ENCODE measurements at regions not wholly inside any gene's neighbourhood (a gene's known extent, or its start where the extent isn't known, plus 50 kb on each side); places are given as distances from the start of the nearest gene placed in this dataset.
"Not testable (repeated sequence)": the region's sequence is repeated elsewhere in the genome, so short reads cannot be mapped to it uniquely, and the experiment has no call there.

GRCh38 chr7:23893942-23894891 is 184.2 kb downstream of the STK31 start:
- WGBS, 2 donors: 55 to 65% methylated on average over 13 of the region's 13 CpGs
- intact Hi-C loops (cut with DNase I; ENCODE audit: low total_unique reads): no loop called here
- no peak overlapping the region for H3K4me3 ChIP-seq (ENCODE audit: low read depth, poor library complexity, severe bottlenecking)
- TF ChIP-seq CTCF (IDR thresholded peaks at IDR 0.05) (no peak), POLR2A (IDR thresholded peaks at IDR 0.05) (no peak)
- no peak for DNase-seq (ENCODE audit: low spot score in 2 of 2)

GRCh38 chr7:23894892-23895569 is 185.0 kb downstream of the STK31 start:
- 89% methylated on average over 4 of the region's 4 CpGs for WGBS, 2 donors
- H3K4me3 ChIP-seq (ENCODE audit: low read depth, poor library complexity, severe bottlenecking): no peak overlapping the region
- TF ChIP-seq POLR2A (IDR thresholded peaks at IDR 0.05) (no peak), CTCF (IDR thresholded peaks at IDR 0.05) (no peak)
- DNase-seq (ENCODE audit: low spot score in 2 of 2): no peak
- intact Hi-C loops (cut with DNase I; ENCODE audit: low total_unique reads): no loop called here

GRCh38 chr7:23895666-23896096 is 185.7 kb downstream of the STK31 start:
- WGBS, 2 donors: 37 to 45% methylated on average over 6 of the region's 6 CpGs
- no peak overlapping the region for H3K4me3 ChIP-seq (ENCODE audit: low read depth, poor library complexity, severe bottlenecking)
- TF ChIP-seq CTCF (IDR thresholded peaks at IDR 0.05): no peak
- TF ChIP-seq POLR2A (IDR thresholded peaks at IDR 0.05): no peak
- intact Hi-C loops (cut with DNase I; ENCODE audit: low total_unique reads): no loop called here
- no peak for DNase-seq (ENCODE audit: low spot score in 2 of 2)

GRCh38 chr7:23898619-23899018 is 188.6 kb downstream of the STK31 start:
- H3K4me3 ChIP-seq (ENCODE audit: low read depth, poor library complexity, severe bottlenecking): no peak overlapping the region
- intact Hi-C loops (cut with DNase I; ENCODE audit: low total_unique reads): no loop called here
- DNase-seq (ENCODE audit: low spot score in 2 of 2): no peak
- TF ChIP-seq CTCF (IDR thresholded peaks at IDR 0.05): no peak
- TF ChIP-seq POLR2A (IDR thresholded peaks at IDR 0.05): no peak

- 86 to 89% methylated on average over 17 to 23 of the region's 30 CpGs for WGBS, 2 donors
- DNase-seq (ENCODE audit: low spot score in 2 of 2): not testable (repeated sequence)
Measured at GRCh38 chr7:23904901-23905300, 194.9 kb downstream of the STK31 start.

GRCh38 chr7:23907012-23907411 is 197.0 kb downstream of the STK31 start:
- no peak overlapping the region for H3K4me3 ChIP-seq (ENCODE audit: low read depth, poor library complexity, severe bottlenecking)
- DNase-seq (ENCODE audit: low spot score in 2 of 2): no peak
- TF ChIP-seq POLR2A (IDR thresholded peaks at IDR 0.05): no peak
- TF ChIP-seq CTCF (IDR thresholded peaks at IDR 0.05): no peak
- intact Hi-C loops (cut with DNase I; ENCODE audit: low total_unique reads): no loop called here
- WGBS, 2 donors: 30 to 42% methylated on average over 2 of the region's 2 CpGs

More at GRCh38 chr7:23904901-23905300, 194.9 kb downstream of the STK31 start:
- intact Hi-C loops (cut with DNase I; ENCODE audit: low total_unique reads); H3K4me3 ChIP-seq (ENCODE audit: low read depth, poor library complexity, severe bottlenecking): not testable (repeated sequence)

Measured in lower leg skin (tissue), 4 donors.